ENCODE measurements at regions not wholly inside any gene's neighbourhood (a gene's known extent, or its start where the extent isn't known, plus 50 kb on each side); places are given as distances from the start of the nearest gene placed in this dataset.

- BruUV-seq (replicated peaks), result no TSS peak
- Histone ChIP-seq H3K27me3 (replicated peaks; ENCODE audit: control insufficient read depth, insufficient read depth, low read length) (no peaks in the 10 kb centered on the region), H3K36me3 (ENCODE audit: control insufficient read depth, insufficient read depth, low read length) (no peaks in the 10 kb centered on the region), H3K9me3 (no peaks in the 10 kb centered on the region), H3K4me1 (no peaks in the 10 kb centered on the region), H3K4me3 (ENCODE audit: low read depth, low read length) (no peak overlapping the region)
- Mint-ChIP-seq H3K27me3 (ENCODE audit: insufficient read depth, unreplicated experiment) (no peaks in the 10 kb centered on the region), H3K9me3 (ENCODE audit: unreplicated experiment) (no peaks in the 10 kb centered on the region), H3K4me3 (ENCODE audit: unreplicated experiment) (no peak overlapping the region), H3K27ac (ENCODE audit: unreplicated experiment) (no peak overlapping the region), H3K4me1 (ENCODE audit: low read depth, unreplicated experiment) (no peaks in the 10 kb centered on the region), H3K36me3 (ENCODE audit: insufficient read depth, unreplicated experiment) (no peaks in the 10 kb centered on the region)
- DNase-seq, result no peak
- intact Hi-C loops (cut with micrococcal nuclease; ENCODE audit: unreplicated experiment), result no loop called here
- ChIA-PET POLR2A (no interaction called here), CTCF (interaction anchor here (0.7 kb wide), 1 partner anchor 22 kb away, joined by 4 read pairs; no protein-coding TSS in a partner anchor)
- TF ChIP-seq CTCF (IDR thresholded peaks at IDR 0.05; ENCODE audit: insufficient read depth in 1 of 2, low read depth in 1 of 2, low read length in 1 of 2, severe bottlenecking in 1 of 2, unreplicated experiment in 1 of 2), result no peak
These were observed 55.8 kb downstream of the RGS12 start for GRCh38 chr4:3348621-3349020.

- no peak for TF ChIP-seq CTCF (IDR thresholded peaks at IDR 0.05; ENCODE audit: insufficient read depth in 1 of 2, low read depth in 1 of 2, low read length in 1 of 2, severe bottlenecking in 1 of 2, unreplicated experiment in 1 of 2)
- Mint-ChIP-seq H3K27me3 (ENCODE audit: insufficient read depth, unreplicated experiment) (no peaks in the 10 kb centered on the region), H3K4me3 (ENCODE audit: unreplicated experiment) (no peak overlapping the region), H3K4me1 (ENCODE audit: low read depth, unreplicated experiment) (peaks cover 2% of the 10 kb centered on the region), H3K27ac (ENCODE audit: unreplicated experiment) (no peak overlapping the region), H3K36me3 (ENCODE audit: insufficient read depth, unreplicated experiment) (no peaks in the 10 kb centered on the region), H3K9me3 (ENCODE audit: unreplicated experiment) (no peaks in the 10 kb centered on the region)
- Histone ChIP-seq H3K36me3 (ENCODE audit: control insufficient read depth, insufficient read depth, low read length) (no peaks in the 10 kb centered on the region), H3K27me3 (replicated peaks; ENCODE audit: control insufficient read depth, insufficient read depth, low read length) (no peaks in the 10 kb centered on the region), H3K4me1 (peaks cover 4% of the 10 kb centered on the region; the same call in 1 of the 2 replicates), H3K4me3 (ENCODE audit: low read depth, low read length) (no peak overlapping the region), H3K9me3 (no peaks in the 10 kb centered on the region)
- no TSS peak for BruUV-seq (replicated peaks)
- no peak for DNase-seq
- CTCF ChIA-PET, result interaction anchor here (0.7 kb wide), 1 partner anchor 22 kb away, joined by 4 read pairs; no protein-coding TSS in a partner anchor
- intact Hi-C loops (cut with micrococcal nuclease; ENCODE audit: unreplicated experiment), result no loop called here
- POLR2A ChIA-PET, result no interaction called here
These were observed 56.3 kb downstream of the RGS12 start for GRCh38 chr4:3349116-3349515.

GRCh38 chr4:3351997-3352396, 59.2 kb downstream of the RGS12 start:
- no peak for TF ChIP-seq CTCF (IDR thresholded peaks at IDR 0.05; ENCODE audit: insufficient read depth in 1 of 2, low read depth in 1 of 2, low read length in 1 of 2, severe bottlenecking in 1 of 2, unreplicated experiment in 1 of 2)
- Histone ChIP-seq H3K9me3 (no peaks in the 10 kb centered on the region), H3K4me3 (ENCODE audit: low read depth, low read length) (no peak overlapping the region), H3K27me3 (replicated peaks; ENCODE audit: control insufficient read depth, insufficient read depth, low read length) (no peaks in the 10 kb centered on the region), H3K4me1 (peaks cover 10% of the 10 kb centered on the region; the same call in 1 of the 2 replicates), H3K36me3 (ENCODE audit: control insufficient read depth, insufficient read depth, low read length) (no peaks in the 10 kb centered on the region)
- ChIA-PET CTCF (no interaction called here), POLR2A (no interaction called here)
- no peaks in the 10 kb centered on the region for H3K27me3 Mint-ChIP-seq (ENCODE audit: insufficient read depth, unreplicated experiment)
- no peak for DNase-seq
- no TSS peak for BruUV-seq (replicated peaks)
- H3K4me3 Mint-ChIP-seq (ENCODE audit: unreplicated experiment), result no peak overlapping the region
- no peaks in the 10 kb centered on the region for H3K36me3 Mint-ChIP-seq (ENCODE audit: insufficient read depth, unreplicated experiment)
- H3K9me3 Mint-ChIP-seq (ENCODE audit: unreplicated experiment), result no peaks in the 10 kb centered on the region
- peaks cover 9% of the 10 kb centered on the region for H3K4me1 Mint-ChIP-seq (ENCODE audit: low read depth, unreplicated experiment)
- intact Hi-C loops (cut with micrococcal nuclease; ENCODE audit: unreplicated experiment), result no loop called here
- H3K27ac Mint-ChIP-seq (ENCODE audit: unreplicated experiment), result no peak overlapping the region
